GM21515 (cell line): ENCODE measurements at regions not wholly inside any gene's neighbourhood (a gene's known extent, or its start where the extent isn't known, plus 50 kb on each side); places are given as distances from the start of the nearest gene placed in this dataset.
"Not testable (repeated sequence)": the region's sequence is repeated elsewhere in the genome, so short reads cannot be mapped to it uniquely, and the experiment has no call there.

Experiments
- ATAC-seq: cut with Tn5 transposase; IDR thresholded peaks from one replicate; pipeline ENCODE4 v1.9.1; 2021; ENCODE audit not compliant: unreplicated experiment

DNA sequence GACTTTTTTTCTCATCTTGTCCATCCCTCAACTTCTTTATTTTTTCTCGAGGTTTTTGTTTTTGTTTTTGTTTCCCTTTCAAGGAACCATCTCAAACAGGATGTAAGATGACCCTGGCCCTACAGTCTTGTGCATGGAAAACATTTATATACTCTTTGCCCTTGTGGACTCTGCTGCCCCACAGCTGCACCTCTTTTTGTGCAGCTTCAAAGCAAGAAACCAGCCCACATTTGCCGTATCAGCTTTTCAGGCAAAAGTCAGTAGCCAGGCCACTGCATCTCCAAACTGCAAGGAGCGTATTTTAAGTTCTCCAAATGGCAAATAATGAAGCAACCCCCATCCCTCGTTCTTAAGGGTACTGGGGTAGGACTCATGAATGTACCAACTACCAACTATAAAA, 756.5 kb downstream of the C4orf33 start:
- ATAC-seq = no peak

DNA sequence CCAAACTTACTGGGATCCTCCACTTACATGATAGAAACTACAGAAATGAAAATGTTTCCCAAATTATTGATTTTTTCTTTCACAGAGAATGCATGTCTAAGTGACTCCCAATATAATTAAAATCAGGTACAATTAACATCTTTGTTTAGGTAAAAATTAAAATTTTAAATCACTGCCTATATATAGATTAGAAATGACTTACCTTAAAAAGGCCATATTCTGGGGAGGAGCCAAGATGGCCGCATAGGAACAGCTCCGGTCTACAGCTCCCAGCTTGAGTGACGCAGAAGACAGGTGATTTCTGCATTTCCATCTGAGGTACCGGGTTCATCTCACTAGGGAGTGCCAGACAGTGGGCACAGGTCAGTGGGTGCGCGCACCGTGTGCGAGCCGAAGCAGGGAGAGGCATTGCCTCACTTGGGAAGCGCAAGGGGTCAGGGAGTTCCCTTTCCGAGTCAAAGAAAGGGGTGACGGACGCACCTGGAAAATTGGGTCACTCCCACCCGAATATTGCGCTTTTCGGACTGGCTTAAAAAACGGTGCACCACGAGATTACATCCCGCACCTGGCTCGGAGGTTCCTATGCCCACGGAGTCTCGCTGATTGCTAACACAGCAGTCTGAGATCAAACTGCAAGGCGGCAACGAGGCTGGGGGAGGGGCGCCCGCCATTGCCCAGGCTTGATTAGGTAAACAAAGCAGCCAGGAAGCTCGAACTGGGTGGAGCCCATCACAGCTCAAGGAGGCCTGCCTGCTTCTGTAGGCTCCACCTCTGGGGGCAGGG, 757.9 kb downstream of the C4orf33 start:
- not testable (repeated sequence) for ATAC-seq

DNA sequence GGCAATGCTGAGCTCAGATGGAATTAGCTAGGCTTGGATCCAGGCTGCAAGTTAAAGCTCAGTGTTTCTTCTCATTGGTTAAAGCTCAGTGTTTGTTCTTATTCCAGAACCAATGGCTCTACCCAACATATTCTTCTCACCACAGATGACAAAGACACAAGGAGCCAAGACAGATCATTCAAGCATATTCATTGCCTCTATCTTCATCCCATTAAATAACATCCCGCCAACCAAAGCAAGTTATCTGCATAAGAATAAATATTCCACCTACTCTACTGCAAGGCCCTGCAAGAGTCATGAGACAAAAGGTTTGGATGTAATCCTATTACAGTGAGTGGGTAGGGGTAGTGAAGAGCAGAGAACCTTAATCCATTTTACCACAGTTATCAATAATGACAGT, 766.5 kb downstream of the C4orf33 start:
- no peak for ATAC-seq

DNA sequence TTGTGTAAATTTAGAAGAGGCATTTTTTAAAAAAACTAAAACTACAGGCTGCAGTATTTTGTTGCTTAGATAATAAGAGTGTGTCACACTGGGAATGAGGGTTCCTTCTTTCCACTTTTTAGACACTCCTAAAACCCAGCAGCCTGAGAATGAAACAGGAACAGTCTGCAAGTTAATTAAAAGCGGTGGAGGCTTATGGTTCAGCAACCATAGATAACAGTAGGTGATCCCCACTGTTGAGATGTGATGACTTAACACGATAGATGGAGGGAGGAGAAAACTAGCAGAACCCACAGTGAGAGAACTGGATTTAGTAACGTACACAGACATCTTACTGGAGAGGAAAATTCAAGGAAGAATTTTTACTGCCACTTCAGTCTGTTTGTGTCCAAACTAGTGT, 767.3 kb downstream of the C4orf33 start:
- no peak for ATAC-seq

DNA sequence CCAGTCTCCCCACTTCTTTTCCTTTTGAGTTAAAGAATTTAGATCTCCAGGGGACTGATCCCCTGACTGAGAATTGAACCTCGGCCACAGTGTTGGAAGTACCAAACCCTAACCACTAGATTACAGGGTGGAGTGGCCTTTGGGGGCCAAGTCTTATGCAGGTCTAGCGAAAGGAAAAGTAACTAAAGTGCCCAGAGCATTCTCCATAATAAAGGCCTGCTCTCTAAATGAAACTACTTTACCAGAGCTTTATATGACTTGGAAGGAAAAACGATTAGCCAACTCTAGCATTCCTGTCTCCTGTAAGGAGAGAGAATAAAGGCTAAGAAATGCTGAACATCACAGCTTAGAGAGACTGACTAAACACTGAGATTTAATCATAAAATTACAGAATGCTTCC, 788.0 kb downstream of the C4orf33 start:
- no peak for ATAC-seq

DNA sequence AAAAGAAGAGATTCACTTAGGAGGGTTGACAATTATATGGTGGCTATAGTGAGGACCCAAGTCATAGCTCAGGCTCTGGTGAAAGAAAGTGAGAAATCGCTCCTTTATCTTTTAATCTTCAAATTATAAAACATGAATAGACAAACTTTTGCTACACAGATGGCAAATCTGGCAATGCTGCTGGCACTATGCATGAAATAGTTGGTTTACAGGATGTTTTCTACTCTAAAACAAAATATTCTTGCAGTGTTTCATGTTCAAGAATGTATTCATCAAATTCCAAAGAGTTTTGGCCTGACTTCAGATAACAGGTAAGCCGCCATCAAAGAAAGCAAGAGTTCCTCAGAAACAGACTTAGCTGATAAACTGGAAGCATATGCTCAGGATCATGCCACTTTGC, 801.2 kb downstream of the C4orf33 start:
- no peak for ATAC-seq

DNA sequence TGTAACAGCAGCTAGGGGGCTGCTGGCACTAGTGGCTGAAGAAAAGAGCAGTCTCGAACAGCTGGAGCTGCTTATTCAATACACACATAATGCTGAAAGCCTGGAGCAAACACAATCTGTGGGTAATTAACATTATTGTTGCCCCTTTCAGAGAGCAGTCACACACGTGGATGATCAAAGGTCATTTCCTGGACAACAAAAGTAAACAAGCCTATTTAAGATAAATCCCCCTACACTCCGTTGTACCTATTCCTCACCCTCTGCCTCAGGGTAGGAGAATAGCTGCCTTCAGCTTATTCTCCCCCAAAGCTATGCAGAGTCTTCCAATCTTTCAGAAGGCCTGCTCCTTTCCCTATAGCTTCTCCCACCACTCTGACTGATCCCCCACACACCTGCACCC, 803.9 kb downstream of the C4orf33 start:
- ATAC-seq = no peak

DNA sequence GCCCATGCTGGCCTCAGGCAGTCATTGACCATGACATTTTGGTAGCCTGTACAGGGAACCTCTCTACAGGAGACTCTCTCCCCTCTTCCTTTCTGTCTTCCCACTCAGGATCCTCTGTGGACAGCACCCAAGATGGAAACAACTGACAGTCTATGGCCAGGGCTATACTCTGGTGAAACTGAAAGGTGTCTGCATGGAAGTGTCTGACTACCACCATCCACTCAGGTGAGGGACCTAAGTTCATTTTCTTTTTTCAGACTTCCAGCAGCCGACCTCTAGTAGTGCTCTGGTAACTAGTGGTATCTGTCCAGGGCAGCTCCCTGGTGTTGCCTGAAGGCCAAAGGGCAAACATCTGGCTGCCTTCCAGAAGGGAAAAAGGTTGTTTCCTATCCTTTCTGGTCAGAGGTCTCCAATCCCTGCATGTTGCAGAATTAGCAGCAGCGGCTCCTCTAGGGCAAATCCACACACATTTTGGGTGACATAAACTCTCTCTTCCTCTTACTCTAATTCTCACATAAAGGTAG, 804.5 kb downstream of the C4orf33 start:
- ATAC-seq = no peak

DNA sequence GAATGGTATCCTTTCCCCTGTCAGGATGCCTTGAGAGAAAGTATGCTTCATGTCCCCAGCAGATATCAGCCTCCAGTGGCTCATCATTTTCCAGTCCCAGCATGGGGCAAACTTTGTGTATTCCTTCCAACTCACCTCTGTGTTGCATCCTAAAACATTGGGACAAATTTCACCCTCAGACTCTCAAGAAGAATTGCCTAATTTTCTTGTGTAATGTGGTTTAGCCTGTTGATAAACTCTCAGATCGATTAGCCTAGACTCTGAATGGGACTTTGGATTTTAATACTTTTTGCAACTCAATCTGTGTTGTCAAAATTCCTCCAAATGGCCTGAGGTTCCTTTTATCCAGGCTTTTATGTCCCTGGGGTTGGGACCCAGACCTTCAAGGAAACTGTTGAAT, 805.3 kb downstream of the C4orf33 start:
- no peak for ATAC-seq

DNA sequence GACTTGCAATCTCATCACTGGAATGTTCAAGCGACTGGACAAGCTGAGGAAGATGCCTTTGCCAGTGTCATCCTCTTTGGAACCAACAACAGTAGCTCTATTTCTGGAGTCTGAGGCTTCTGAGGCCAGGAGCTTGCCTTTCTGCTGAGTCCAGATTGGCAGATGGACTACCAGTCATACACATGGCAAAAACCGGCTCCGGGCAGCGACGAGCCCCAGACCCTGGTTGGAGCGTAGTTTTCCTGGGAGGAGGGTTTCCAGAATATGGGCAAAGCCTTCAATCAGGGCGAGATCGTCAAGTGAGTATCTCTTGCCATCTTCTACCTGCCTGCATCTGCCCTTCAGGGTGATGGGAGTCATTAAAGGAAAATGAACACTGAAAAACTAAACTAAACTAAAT, 807.9 kb downstream of the C4orf33 start:
- no peak for ATAC-seq

DNA sequence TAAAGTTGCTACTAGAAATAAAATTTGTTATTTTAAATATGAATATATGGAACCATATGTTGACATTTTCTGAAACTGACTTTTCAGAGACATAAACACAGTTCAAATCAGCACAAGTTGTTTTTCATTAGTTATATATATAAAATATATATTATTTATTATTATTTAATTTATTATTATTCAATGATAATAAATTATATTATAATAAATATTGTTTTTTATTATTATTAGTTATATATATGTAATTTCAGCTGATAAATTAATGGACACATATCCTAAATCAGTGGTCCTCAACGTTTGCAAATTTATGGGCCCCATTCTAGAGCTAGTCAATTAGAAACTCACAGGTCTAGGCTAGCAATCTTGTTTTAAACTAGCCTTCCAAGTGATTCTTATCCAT, 809.3 kb downstream of the C4orf33 start:
- no peak for ATAC-seq

DNA sequence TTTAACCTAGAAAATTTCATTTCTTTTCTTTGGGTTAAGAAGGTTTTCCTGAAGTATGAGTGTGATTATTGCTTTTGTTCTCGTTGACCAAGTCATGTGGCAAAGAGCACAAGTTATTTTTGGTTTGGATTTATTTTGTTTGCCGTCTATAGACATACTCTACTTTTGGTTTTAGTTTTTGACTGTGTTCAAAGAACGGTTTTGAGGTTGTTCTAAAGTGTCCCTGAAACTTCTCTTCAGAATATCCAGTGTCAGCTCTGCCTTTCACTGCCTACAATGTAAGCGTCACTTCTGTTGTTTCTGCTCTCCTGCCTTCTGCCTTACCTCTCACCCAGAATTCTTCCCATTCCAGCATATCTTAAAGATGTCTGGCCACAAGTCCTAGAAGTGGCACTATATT, 812.2 kb downstream of the C4orf33 start:
- no peak for ATAC-seq

DNA sequence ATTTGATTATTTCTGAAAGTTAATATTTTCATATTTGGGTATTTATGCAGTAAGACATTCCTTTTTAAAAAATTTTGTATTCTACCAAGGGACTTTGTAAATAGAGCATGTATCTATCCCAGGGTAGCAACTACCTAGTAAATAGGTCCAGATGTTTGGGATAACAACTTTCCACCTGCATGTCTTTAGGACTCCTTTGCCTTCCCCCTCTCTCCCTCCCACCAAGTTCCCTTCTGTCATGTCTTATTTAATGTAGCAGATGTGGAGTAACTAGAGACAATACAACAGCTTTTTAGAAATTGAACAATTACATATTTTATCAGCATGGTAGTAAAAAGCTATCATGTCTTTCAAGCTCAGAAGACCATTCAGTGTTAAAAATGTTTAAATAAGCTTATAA, 821.0 kb downstream of the C4orf33 start:
- ATAC-seq = no peak

DNA sequence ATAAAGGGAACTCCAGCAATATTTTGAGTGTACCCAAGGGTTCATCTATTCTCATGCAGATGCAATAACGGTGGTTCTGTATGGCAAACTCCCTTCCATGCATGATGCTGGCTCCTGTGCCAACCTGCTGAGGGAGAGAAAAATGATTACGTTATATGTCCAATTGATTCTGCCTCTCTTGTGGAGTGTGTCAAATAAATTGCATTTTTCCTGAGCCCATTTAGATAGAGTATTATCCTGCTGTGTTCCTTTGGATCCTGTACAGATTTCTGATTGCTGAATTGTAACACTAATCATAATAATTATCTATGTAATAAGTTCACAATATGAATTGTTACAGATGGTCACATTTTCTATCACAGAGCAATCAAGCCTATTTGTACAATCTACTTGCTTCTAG, 821.7 kb downstream of the C4orf33 start:
- ATAC-seq = no peak

DNA sequence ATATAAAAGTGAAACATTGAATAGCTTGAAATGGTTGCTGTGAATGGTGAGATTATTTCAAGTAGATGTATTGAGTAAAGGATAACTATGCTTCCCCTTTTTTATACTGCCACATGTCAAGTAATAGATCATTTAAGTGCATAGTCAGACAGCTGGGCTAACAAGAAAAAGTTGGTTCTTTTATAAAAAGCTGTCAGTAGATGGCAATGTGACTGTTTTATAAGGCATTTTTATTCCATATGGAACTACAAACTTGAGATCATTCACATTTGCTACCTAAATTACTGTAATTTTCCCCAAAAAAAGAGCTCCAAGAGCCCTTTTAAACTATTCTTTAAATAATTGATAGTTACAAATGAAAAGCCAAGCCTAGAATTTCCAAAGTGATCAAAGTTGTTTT, 831.0 kb downstream of the C4orf33 start:
- ATAC-seq = no peak

DNA sequence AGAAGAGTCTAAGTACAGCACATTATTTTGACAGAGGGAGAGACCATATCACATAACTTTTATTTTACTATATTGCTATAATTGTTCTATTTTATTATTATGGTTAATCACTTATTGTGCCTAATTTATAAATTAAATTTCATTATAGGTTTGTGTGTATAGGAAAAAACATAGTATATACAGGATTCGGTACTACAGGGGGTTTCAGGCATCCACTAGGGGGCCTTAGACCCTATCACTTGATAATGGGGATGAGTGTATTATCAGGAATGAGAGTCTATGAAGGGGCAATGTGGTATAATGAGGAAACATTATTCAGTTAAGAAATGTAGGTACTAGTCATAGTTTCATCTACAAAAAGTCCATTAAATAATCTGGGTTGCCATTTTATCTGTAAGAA, 833.1 kb downstream of the C4orf33 start:
- ATAC-seq = no peak

DNA sequence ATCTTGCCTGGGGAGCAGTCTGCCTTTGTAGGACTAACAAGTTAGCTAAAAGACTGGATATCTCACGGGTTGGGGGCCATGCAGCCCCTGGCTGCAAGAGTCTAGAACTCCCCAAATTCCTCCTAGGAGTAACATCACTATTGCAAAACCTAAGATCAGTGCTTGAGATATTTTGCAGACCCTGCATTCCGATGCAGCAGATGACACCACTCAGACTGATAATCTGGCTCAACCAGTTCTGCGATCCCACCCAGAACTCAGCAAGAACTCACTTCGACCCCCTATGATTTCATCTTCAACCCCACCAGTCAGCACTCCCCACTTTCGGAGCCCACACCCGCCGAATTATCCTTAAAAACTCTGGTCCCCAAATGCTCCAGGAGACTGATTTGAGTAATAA, 834.0 kb downstream of the C4orf33 start:
- no peak for ATAC-seq

DNA sequence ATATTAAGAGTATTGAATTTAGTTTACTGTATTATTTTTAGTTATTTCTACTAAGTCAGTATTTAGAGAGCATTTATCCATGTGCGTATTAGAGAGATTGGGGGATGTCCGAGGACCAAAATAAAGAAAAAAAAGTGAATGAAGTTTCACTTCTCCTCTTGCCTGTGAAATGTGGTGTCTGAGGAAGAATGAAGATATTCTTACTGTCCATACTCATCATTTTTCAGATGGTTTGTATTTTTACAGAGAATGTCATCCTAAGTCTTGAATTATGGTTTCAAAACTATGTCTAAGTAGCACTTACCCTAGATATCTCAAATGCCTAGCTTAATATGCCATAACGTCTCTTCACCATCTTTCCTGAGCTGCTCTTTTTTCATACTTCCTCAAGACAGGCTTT, 854.3 kb downstream of the C4orf33 start:
- no peak for ATAC-seq

DNA sequence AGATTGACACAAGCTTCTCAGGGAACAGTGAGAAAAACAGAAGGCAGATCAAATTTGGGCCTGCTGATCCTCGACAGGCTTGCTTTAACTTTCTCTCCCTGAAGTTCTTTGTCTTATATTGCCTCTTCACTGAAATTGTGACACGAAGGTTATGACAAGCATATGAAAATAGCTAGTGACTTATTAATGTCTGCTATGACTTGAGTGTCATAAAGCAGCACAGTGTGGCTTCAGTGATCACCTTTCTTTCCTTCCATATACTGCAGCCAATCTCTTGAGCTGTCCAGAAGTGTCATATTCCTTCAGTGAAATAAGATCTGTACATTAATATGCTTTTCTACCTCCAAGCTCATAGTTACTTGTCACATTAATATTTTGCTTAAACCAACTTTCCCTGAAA, 870.2 kb downstream of the C4orf33 start:
- no peak for ATAC-seq

DNA sequence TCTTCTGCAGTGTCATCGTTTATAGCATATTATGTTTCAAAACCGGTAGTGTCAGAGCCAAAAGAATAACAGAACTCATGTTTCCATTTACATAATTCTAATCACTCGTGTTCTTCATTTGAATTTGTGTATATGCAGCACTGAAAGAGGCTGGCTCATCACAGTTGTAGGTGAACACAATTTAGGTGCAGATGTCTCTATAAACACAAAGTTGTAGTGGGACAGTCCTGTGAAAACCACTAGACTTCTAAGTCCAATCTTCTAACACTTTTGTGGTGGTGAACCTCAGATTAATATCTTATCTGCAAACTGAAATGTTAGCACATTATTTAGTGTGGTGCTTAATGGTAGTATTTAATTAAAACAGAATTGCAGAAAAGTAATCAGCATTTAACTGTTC, 872.4 kb downstream of the C4orf33 start:
- ATAC-seq = no peak

DNA sequence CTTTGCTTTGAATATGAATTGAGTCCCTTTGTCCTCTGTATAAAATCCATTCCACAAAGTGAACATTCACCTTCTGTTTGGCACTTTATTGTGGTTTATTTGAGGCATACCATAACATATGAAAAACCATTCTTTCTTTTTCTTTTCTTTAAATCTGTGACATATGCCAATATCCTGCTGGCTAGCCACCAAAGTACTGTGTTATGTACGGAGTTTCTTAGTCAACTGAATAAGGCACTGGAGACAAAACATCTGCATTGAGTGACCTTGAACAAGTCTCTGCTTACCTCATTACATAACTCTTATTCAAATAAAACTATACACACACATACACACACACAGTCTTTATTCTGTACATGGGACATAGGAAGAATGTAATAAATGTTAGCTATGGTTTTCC, 872.8 kb downstream of the C4orf33 start:
- ATAC-seq = no peak

DNA sequence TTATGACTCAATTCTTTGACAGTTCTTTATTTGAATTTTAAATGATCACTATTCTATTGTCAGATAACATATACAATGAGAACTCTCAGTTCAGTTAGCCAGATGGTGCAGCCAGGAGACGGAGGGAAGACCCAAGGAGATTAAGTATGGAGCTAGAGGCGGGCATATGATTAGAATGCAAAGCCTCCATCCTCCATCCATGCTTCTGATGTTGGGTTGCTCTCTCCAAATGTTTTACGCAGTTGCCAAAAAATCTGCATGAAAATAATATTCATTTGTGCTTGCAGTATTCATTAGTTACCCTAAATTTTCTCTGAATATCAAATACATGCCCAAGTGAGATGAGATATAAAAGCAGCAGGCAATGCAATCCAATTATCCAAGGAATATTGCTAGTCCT, 874.8 kb downstream of the C4orf33 start:
- ATAC-seq = no peak

DNA sequence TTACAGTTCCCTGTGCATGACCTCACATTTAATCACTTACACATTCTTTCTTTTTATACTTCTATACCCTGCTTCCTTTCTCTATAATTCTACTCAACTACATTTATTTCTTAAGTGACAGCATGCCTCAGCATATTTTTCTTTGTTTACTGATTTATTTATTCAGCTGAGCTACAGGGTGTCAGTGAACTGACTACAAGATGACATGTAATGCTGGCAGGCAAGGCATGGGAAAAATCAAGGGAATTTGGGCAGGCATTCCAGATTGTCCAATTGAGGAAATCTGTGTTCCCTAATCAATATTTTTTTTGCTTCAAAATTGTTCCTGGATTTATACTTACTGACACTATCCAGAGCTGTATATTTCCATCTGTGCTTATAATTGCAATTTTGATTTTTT, 875.5 kb downstream of the C4orf33 start:
- no peak for ATAC-seq
